CD4-positive, alpha-beta T cell treated with Interleukin-1 beta for 1 hour (primary cell): ENCODE measurements at regions not wholly inside any gene's neighbourhood (a gene's known extent, or its start where the extent isn't known, plus 50 kb on each side); places are given as distances from the start of the nearest gene placed in this dataset.
A peak's percentile ranks its signal among the peaks of the same experiment; 100 is the strongest.

Experiments used
- DNase-seq, 2 donors: peaks; one replicate each; pipeline ENCODE4 v3.0.0-alpha.2; 2020 to 2022

- peak in 1 of 2 donors; percentile 38 for DNase-seq
Measured at GRCh38 chrX:40303256-40304077, 205.7 kb upstream of the BCOR start.

GRCh38 chrX:40300286-40300890, 202.6 kb upstream of the BCOR start:
- DNase-seq: no peak

- peak in 1 of 2 donors; percentile 12 for DNase-seq
Measured at GRCh38 chrX:40299641-40300046, 201.9 kb upstream of the BCOR start.

- no peak for DNase-seq
Measured at GRCh38 chrX:40298572-40299479, 201.1 kb upstream of the BCOR start.

- DNase-seq: no peak
Measured at GRCh38 chrX:40298069-40298468, 200.3 kb upstream of the BCOR start.

GRCh38 chrX:40291553-40291952, 193.8 kb upstream of the BCOR start:
- no peak for DNase-seq

- DNase-seq: no peak
Measured at GRCh38 chrX:40290517-40290916, 192.8 kb upstream of the BCOR start.

- no peak for DNase-seq
Measured at GRCh38 chrX:40285876-40286275, 188.1 kb upstream of the BCOR start.

GRCh38 chrX:40284852-40285251, 187.1 kb upstream of the BCOR start:
- no peak for DNase-seq

GRCh38 chrX:40283981-40284380, 186.2 kb upstream of the BCOR start:
- no peak for DNase-seq

GRCh38 chrX:40282946-40283660, 185.3 kb upstream of the BCOR start:
- DNase-seq: no peak

- DNase-seq: no peak
Measured at GRCh38 chrX:40282348-40282747, 184.6 kb upstream of the BCOR start.

- DNase-seq: peak in 1 of 2 donors; percentile 39
Measured at GRCh38 chrX:40281336-40282005, 183.7 kb upstream of the BCOR start.

- DNase-seq: no peak
Measured at GRCh38 chrX:40279762-40280161, 182.0 kb upstream of the BCOR start.

GRCh38 chrX:40279091-40279430, 181.3 kb upstream of the BCOR start:
- no peak for DNase-seq

- DNase-seq: peak; percentile 72 to 76
Measured at GRCh38 chrX:40278340-40279090, 180.8 kb upstream of the BCOR start.

GRCh38 chrX:40277672-40278071, 179.9 kb upstream of the BCOR start:
- no peak for DNase-seq

GRCh38 chrX:40273356-40274050, 175.7 kb upstream of the BCOR start:
- peak in 1 of 2 donors; percentile 28 for DNase-seq

- DNase-seq: no peak
Measured at GRCh38 chrX:40272776-40273175, 175.0 kb upstream of the BCOR start.

GRCh38 chrX:40272141-40272540, 174.4 kb upstream of the BCOR start:
- DNase-seq: no peak

GRCh38 chrX:40268188-40268520, 170.4 kb upstream of the BCOR start:
- no peak for DNase-seq
